ENCODE measurements at regions not wholly inside any gene's neighbourhood (a gene's known extent, or its start where the extent isn't known, plus 50 kb on each side); places are given as distances from the start of the nearest gene placed in this dataset.

GRCh38 chr2:204452464-204453023, 92.7 kb upstream of the PARD3B start:
- H3K27me3 ChIP-seq (ENCODE audit: control insufficient read depth, low read length): no peaks in the 10 kb centered on the region
- H3K79me2 ChIP-seq (ENCODE audit: control insufficient read depth, low read length): no peaks in the 10 kb centered on the region
- no peaks in the 10 kb centered on the region for H3K4me1 ChIP-seq (ENCODE audit: control insufficient read depth, low read length)
- H3K9me3 ChIP-seq (ENCODE audit: control insufficient read depth, insufficient read depth, low read length): no peaks in the 10 kb centered on the region
- H4K20me1 ChIP-seq (ENCODE audit: control insufficient read depth, insufficient read depth, low read depth, low read length): no peaks in the 10 kb centered on the region
- H3K27ac ChIP-seq (ENCODE audit: low read depth, low read length): no peak overlapping the region
- no peaks in the 10 kb centered on the region for H3F3A ChIP-seq (ENCODE audit: control insufficient read depth, insufficient read depth)
- H3K4me2 ChIP-seq (ENCODE audit: low read length): no peak overlapping the region
- H3K4me3 ChIP-seq (ENCODE audit: low read length): no peak overlapping the region
- no peaks in the 10 kb centered on the region for H3K9me2 ChIP-seq (replicated peaks; ENCODE audit: control insufficient read depth, low read length)
- TF ChIP-seq CTCF (IDR thresholded peaks at IDR 0.05; ENCODE audit: low read depth, low read length, poor library complexity, severe bottlenecking): no peak
- TF ChIP-seq EZH2phosphoT487 (IDR thresholded peaks at IDR 0.05; ENCODE audit: borderline replicate concordance, low read length): no peak
- H3K36me3 ChIP-seq (ENCODE audit: control insufficient read depth, low read length): no peaks in the 10 kb centered on the region

- Histone ChIP-seq H3K4me1 (ENCODE audit: control insufficient read depth, low read length) (no peaks in the 10 kb centered on the region), H3K27ac (ENCODE audit: low read depth, low read length) (no peak overlapping the region), H3K36me3 (ENCODE audit: control insufficient read depth, low read length) (no peaks in the 10 kb centered on the region), H4K20me1 (ENCODE audit: control insufficient read depth, insufficient read depth, low read depth, low read length) (no peaks in the 10 kb centered on the region), H3K79me2 (ENCODE audit: control insufficient read depth, low read length) (no peaks in the 10 kb centered on the region), H3K9me3 (ENCODE audit: control insufficient read depth, insufficient read depth, low read length) (no peaks in the 10 kb centered on the region), H3K9me2 (replicated peaks; ENCODE audit: control insufficient read depth, low read length) (no peaks in the 10 kb centered on the region), H3K4me3 (ENCODE audit: low read length) (no peak overlapping the region), H3K4me2 (ENCODE audit: low read length) (no peak overlapping the region), H3F3A (ENCODE audit: control insufficient read depth, insufficient read depth) (no peaks in the 10 kb centered on the region), H3K27me3 (ENCODE audit: control insufficient read depth, low read length) (no peaks in the 10 kb centered on the region)
- TF ChIP-seq EZH2phosphoT487 (IDR thresholded peaks at IDR 0.05; ENCODE audit: borderline replicate concordance, low read length) (no peak), CTCF (IDR thresholded peaks at IDR 0.05; ENCODE audit: low read depth, low read length, poor library complexity, severe bottlenecking) (no peak)
These were observed 91.5 kb upstream of the PARD3B start for GRCh38 chr2:204453730-204454167.

GRCh38 chr2:204454672-204455380, 90.4 kb upstream of the PARD3B start:
- H3K27ac ChIP-seq (ENCODE audit: low read depth, low read length): no peak overlapping the region
- H3K4me3 ChIP-seq (ENCODE audit: low read length): no peak overlapping the region
- no peaks in the 10 kb centered on the region for H3K9me3 ChIP-seq (ENCODE audit: control insufficient read depth, insufficient read depth, low read length)
- H4K20me1 ChIP-seq (ENCODE audit: control insufficient read depth, insufficient read depth, low read depth, low read length): no peaks in the 10 kb centered on the region
- no peaks in the 10 kb centered on the region for H3K4me1 ChIP-seq (ENCODE audit: control insufficient read depth, low read length)
- TF ChIP-seq EZH2phosphoT487 (IDR thresholded peaks at IDR 0.05; ENCODE audit: borderline replicate concordance, low read length): no peak
- TF ChIP-seq CTCF (IDR thresholded peaks at IDR 0.05; ENCODE audit: low read depth, low read length, poor library complexity, severe bottlenecking): no peak
- H3K27me3 ChIP-seq (ENCODE audit: control insufficient read depth, low read length): no peaks in the 10 kb centered on the region
- no peaks in the 10 kb centered on the region for H3K36me3 ChIP-seq (ENCODE audit: control insufficient read depth, low read length)
- H3K79me2 ChIP-seq (ENCODE audit: control insufficient read depth, low read length): no peaks in the 10 kb centered on the region
- no peak overlapping the region for H3K4me2 ChIP-seq (ENCODE audit: low read length)
- no peaks in the 10 kb centered on the region for H3K9me2 ChIP-seq (replicated peaks; ENCODE audit: control insufficient read depth, low read length)
- no peaks in the 10 kb centered on the region for H3F3A ChIP-seq (ENCODE audit: control insufficient read depth, insufficient read depth)

All from DOHH2 (cell line).